ENCODE measurements at regions not wholly inside any gene's neighbourhood (a gene's known extent, or its start where the extent isn't known, plus 50 kb on each side); places are given as distances from the start of the nearest gene placed in this dataset.

DNA sequence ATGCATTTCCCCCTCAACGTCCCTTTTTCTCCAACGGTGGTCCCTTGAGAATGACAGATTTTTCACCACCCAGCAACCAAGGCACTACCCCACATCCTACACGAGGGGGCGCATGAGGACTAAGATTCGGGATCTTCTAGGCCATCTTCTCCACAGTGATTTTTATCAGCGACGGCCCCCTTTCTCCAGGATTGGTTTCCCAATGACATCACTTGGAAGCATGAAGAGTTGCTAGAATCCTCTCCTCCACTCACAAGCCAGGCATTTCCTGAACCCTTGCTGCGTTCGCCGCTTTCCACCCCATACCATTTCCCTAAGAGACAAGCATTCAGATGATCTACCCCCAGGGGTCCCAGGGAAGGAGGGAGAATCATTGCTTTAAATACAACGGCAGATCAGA lies 252.0 kb downstream of the HIVEP2 start (continued):
- TF ChIP-seq, protein P1, sequence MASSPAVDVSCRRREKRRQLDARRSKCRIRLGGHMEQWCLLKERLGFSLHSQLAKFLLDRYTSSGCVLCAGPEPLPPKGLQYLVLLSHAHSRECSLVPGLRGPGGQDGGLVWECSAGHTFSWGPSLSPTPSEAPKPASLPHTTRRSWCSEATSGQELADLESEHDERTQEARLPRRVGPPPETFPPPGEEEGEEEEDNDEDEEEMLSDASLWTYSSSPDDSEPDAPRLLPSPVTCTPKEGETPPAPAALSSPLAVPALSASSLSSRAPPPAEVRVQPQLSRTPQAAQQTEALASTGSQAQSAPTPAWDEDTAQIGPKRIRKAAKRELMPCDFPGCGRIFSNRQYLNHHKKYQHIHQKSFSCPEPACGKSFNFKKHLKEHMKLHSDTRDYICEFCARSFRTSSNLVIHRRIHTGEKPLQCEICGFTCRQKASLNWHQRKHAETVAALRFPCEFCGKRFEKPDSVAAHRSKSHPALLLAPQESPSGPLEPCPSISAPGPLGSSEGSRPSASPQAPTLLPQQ (tag by site-specific recombination; IDR thresholded peaks at IDR 0.05): peak; percentile 31; the same call in 1 of the 2 replicates
- TF ChIP-seq, protein P2, sequence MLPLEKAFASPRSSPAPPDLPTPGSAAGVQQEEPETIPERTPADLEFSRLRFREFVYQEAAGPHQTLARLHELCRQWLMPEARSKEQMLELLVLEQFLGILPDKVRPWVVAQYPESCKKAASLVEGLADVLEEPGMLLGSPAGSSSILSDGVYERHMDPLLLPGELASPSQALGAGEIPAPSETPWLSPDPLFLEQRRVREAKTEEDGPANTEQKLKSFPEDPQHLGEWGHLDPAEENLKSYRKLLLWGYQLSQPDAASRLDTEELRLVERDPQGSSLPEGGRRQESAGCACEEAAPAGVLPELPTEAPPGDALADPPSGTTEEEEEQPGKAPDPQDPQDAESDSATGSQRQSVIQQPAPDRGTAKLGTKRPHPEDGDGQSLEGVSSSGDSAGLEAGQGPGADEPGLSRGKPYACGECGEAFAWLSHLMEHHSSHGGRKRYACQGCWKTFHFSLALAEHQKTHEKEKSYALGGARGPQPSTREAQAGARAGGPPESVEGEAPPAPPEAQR (tag by site-specific recombination; IDR thresholded peaks at IDR 0.05): no peak
- TF ChIP-seq ZXDB (tag by site-specific recombination; IDR thresholded peaks at IDR 0.05): no peak
- no peak for TF ChIP-seq SP3 (tag by site-specific recombination; IDR thresholded peaks at IDR 0.05)
- TF ChIP-seq RBAK (tag by site-specific recombination; IDR thresholded peaks at IDR 0.05): no peak
- TF ChIP-seq SP7 (tag by site-specific recombination; IDR thresholded peaks at IDR 0.05): 0 out of 2 replicates have a peak, but pooled peaks have one; percentile 49
- no peak for TF ChIP-seq ZNF302 (tag by site-specific recombination; IDR thresholded peaks at IDR 0.05; ENCODE audit: low read depth)
- TF ChIP-seq OSR2 (tag by site-specific recombination; IDR thresholded peaks at IDR 0.05): no peak
- TF ChIP-seq ZIC2 (tag by site-specific recombination; IDR thresholded peaks at IDR 0.05): 0 out of 2 replicates have a peak, but pooled peaks have one; percentile 21
- TF ChIP-seq, protein P3, sequence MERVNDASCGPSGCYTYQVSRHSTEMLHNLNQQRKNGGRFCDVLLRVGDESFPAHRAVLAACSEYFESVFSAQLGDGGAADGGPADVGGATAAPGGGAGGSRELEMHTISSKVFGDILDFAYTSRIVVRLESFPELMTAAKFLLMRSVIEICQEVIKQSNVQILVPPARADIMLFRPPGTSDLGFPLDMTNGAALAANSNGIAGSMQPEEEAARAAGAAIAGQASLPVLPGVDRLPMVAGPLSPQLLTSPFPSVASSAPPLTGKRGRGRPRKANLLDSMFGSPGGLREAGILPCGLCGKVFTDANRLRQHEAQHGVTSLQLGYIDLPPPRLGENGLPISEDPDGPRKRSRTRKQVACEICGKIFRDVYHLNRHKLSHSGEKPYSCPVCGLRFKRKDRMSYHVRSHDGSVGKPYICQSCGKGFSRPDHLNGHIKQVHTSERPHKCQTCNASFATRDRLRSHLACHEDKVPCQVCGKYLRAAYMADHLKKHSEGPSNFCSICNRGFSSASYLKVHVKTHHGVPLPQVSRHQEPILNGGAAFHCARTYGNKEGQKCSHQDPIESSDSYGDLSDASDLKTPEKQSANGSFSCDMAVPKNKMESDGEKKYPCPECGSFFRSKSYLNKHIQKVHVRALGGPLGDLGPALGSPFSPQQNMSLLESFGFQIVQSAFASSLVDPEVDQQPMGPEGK (tag by site-specific recombination; IDR thresholded peaks at IDR 0.05): peak; percentile 75
- no peak for TF ChIP-seq ZNF558 (tag by site-specific recombination; IDR thresholded peaks at IDR 0.05)
- no peak for TF ChIP-seq ZNF768 (tag by site-specific recombination; IDR thresholded peaks at IDR 0.05)
- peak; percentile 25; the same call in 1 of the 2 replicates for TF ChIP-seq ZEB2 (tag by site-specific recombination; IDR thresholded peaks at IDR 0.05)
- TF ChIP-seq ZBTB17 (tag by site-specific recombination; IDR thresholded peaks at IDR 0.05): peak; percentile 65
- no peak for TF ChIP-seq ZSCAN23 (tag by site-specific recombination; IDR thresholded peaks at IDR 0.05)
- no peak for TF ChIP-seq ZNF157 (tag by site-specific recombination; IDR thresholded peaks at IDR 0.05)
- TF ChIP-seq ZSCAN30 (tag by site-specific recombination; IDR thresholded peaks at IDR 0.05): peak; percentile 43; the same call in 1 of the 2 replicates
- TF ChIP-seq HOXD13 (CRISPR knock-in tag; IDR thresholded peaks at IDR 0.05; ENCODE audit: borderline replicate concordance): 0 out of 2 replicates have a peak, but pooled peaks have one; percentile 21

DNA sequence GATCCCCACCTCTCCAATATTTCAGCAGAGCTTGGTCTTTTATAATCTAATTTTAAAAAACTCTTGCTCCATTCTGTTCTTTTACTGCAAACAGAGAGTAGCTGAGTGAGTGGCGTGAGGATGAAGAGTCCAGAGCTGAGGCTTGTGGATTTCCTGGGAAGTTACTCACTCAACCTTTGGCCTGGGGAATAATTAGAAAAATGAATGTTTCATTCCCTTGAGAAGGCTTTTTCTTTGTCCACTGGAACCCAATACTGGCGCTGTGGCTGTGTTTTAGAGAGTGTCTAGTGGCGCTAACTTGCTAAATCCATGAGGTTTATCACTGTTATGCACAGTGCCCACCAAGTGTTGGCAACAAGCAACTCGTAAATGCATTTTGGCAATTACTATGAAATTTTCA lies 251.5 kb downstream of the HIVEP2 start:
- Histone ChIP-seq H3K27ac (ENCODE audit: extremely low read depth, low read depth, low read length) (no peak overlapping the region), H3K9me3 (ENCODE audit: control insufficient read depth, insufficient read depth, low read depth, low read length) (no peaks in the 10 kb centered on the region), H3K4me1 (ENCODE audit: control insufficient read depth, insufficient read depth, low read length) (no peaks in the 10 kb centered on the region), H3K4me3 (ENCODE audit: low read depth, low read length) (no peak overlapping the region), H3K36me3 (ENCODE audit: control insufficient read depth in 2 of 2, insufficient read depth in 1 of 2, low read length in 2 of 2) (no peaks in the 10 kb centered on the region)
- CTCF ChIA-PET: interaction anchor here (0.6 to 3.6 kb wide), 19 partner anchors 14 to 1524 kb away, joined by 3 to 48 read pairs (median 4); no protein-coding TSS in a partner anchor
- TF ChIP-seq ZNF654 (tag by site-specific recombination; IDR thresholded peaks at IDR 0.05; ENCODE audit: low read depth) (no peak), ZNF292 (tag by site-specific recombination; IDR thresholded peaks at IDR 0.05; ENCODE audit: borderline replicate concordance, low read depth) (no peak)
- POLR2A ChIA-PET: no interaction called here

DNA sequence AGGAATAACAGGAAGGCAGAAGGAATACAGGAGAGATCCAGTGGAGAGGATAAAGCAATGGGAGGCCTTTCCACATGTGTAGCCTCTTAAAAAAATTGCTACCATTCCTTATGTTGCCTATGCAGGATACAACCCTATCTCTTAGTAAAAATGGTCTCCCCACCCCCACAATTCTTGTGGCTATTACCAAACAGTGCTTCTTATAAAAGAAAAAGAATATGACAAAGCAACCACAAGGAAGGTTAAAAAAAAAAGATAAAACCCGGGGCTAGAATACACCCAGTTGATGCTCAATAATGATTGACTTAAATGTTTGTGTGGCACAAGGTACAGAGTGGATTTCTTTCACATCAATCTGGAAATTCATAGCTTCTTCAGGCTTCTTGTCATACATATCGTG lies 250.9 kb downstream of the HIVEP2 start:
- Histone ChIP-seq H3K27ac (ENCODE audit: extremely low read depth, low read depth, low read length) (no peak overlapping the region), H3K9me3 (ENCODE audit: control insufficient read depth, insufficient read depth, low read depth, low read length) (no peaks in the 10 kb centered on the region), H3K36me3 (ENCODE audit: control insufficient read depth in 2 of 2, insufficient read depth in 1 of 2, low read length in 2 of 2) (no peaks in the 10 kb centered on the region), H3K4me1 (ENCODE audit: control insufficient read depth, insufficient read depth, low read length) (no peaks in the 10 kb centered on the region), H3K4me3 (ENCODE audit: low read depth, low read length) (no peak overlapping the region)
- ChIA-PET POLR2A (no interaction called here), CTCF (interaction anchor here (0.6 to 3.6 kb wide), 13 partner anchors 19 to 1524 kb away, joined by 3 to 48 read pairs (median 3); no protein-coding TSS in a partner anchor)
- TF ChIP-seq ZSCAN23 (tag by site-specific recombination; IDR thresholded peaks at IDR 0.05): no peak
- TF ChIP-seq, protein P4, sequence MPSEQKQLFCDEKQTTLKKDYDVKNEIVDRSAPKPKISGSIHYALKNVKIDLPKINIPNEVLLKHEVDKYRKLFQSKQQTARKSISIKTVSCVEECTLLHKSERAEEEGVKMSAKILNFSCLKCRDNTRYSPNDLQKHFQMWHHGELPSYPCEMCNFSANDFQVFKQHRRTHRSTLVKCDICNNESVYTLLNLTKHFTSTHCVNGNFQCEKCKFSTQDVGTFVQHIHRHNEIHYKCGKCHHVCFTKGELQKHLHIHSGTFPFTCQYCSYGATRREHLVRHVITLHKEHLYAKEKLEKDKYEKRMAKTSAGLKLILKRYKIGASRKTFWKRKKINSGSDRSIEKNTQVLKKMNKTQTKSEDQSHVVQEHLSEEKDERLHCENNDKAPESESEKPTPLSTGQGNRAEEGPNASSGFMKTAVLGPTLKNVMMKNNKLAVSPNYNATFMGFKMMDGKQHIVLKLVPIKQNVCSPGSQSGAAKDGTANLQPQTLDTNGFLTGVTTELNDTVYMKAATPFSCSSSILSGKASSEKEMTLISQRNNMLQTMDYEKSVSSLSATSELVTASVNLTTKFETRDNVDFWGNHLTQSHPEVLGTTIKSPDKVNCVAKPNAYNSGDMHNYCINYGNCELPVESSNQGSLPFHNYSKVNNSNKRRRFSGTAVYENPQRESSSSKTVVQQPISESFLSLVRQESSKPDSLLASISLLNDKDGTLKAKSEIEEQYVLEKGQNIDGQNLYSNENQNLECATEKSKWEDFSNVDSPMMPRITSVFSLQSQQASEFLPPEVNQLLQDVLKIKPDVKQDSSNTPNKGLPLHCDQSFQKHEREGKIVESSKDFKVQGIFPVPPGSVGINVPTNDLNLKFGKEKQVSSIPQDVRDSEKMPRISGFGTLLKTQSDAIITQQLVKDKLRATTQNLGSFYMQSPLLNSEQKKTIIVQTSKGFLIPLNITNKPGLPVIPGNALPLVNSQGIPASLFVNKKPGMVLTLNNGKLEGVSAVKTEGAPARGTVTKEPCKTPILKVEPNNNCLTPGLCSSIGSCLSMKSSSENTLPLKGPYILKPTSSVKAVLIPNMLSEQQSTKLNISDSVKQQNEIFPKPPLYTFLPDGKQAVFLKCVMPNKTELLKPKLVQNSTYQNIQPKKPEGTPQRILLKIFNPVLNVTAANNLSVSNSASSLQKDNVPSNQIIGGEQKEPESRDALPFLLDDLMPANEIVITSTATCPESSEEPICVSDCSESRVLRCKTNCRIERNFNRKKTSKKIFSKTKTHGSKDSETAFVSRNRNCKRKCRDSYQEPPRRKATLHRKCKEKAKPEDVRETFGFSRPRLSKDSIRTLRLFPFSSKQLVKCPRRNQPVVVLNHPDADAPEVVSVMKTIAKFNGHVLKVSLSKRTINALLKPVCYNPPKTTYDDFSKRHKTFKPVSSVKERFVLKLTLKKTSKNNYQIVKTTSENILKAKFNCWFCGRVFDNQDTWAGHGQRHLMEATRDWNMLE (tag by site-specific recombination; conservative IDR thresholded peaks at IDR 0.05; ENCODE audit: low read depth): no peak
- TF ChIP-seq ZNF843 (tag by site-specific recombination; IDR thresholded peaks at IDR 0.05): no peak
- no peak for TF ChIP-seq YY1 (tag by site-specific recombination; IDR thresholded peaks at IDR 0.05)

Data from HEK293 (cell line).